Activated naive CD8-positive, alpha-beta T cell treated with anti-CD3 and anti-CD28 coated beads, Interleukin-2, amount 50 U/mL, for 24 hours (primary cell): ENCODE measurements at regions not wholly inside any gene's neighbourhood (a gene's known extent, or its start where the extent isn't known, plus 50 kb on each side); places are given as distances from the start of the nearest gene placed in this dataset.

ENCODE experiments used
- ATAC-seq: fragments of 150-1000 bp; cut with Tn5 transposase; one replicate; pipeline ENCODE4 v1.10.0; 2021
- DNase-seq: peaks from one replicate; pipeline ENCODE4 v3.0.0; 2021
- H3K27ac Mint-ChIP-seq: one replicate; pipeline ENCODE4 v1.8.0; 2021; ENCODE audit warnings: mild to moderate bottlenecking, mixed read lengths
- H3K27me3 Mint-ChIP-seq: one replicate; pipeline ENCODE4 v1.8.0; 2021; ENCODE audit warnings: mixed read lengths
- H3K36me3 Mint-ChIP-seq: one replicate; pipeline ENCODE4 v1.8.0; 2021; ENCODE audit warnings: low read depth, mixed read lengths
- H3K4me1 Mint-ChIP-seq: one replicate; pipeline ENCODE4 v1.8.0; 2021; ENCODE audit warnings: mixed read lengths
- H3K4me3 Mint-ChIP-seq: one replicate; pipeline ENCODE4 v1.8.0; 2021; ENCODE audit warnings: mild to moderate bottlenecking, moderate library complexity, mixed read lengths
- H3K9me3 Mint-ChIP-seq: one replicate; pipeline ENCODE4 v1.8.0; 2021; ENCODE audit warnings: mixed read lengths

DNA sequence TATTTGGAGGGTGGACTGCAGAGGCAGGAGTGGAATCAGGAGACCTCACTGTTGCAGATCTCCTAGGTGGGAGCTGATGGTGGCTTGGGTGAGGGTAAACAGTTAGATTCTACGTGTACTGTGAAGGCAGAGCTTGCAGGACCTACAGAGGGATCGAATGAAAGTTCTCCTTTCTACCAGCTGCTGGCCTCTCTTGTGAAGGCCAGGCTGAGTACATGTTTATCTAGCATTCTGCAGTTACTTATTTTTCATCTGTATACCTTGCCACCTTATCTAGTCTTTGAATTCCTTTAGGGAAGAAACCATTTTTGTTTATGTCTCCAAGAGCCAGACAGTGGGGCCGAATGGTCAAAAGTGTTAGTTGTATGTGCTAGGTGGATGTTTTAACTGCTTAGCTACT is 57.6 kb downstream of the PTTG1 start:
- Mint-ChIP-seq H3K4me3 (no peak overlapping the region), H3K27ac (peak overlapping the region; percentile 58), H3K4me1 (peaks cover 60% of the 10 kb centered on the region), H3K27me3 (no peaks in the 10 kb centered on the region), H3K36me3 (peaks cover 61% of the 10 kb centered on the region), H3K9me3 (no peaks in the 10 kb centered on the region)
- ATAC-seq (no peak), DNase-seq (no peak)

DNA sequence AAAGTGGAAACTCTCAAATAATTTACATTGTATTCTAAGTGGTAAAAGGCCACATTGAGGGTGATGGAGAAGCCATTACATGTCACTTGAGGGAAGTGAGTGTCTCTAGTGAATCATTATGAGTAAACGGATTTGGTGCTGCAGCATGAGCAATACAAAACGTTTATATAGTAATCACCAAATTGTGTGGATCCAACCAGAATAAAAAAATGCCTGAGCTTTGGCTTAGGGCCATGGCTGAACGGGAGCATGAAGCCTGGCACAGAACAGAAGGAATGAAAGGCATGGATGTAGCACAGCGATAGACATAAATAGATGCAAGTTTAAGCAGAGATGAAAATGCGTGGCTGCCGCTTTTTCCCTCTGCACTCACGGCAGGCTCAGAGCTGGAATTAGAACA is 58.3 kb downstream of the PTTG1 start:
- H3K36me3 Mint-ChIP-seq = peaks cover 63% of the 10 kb centered on the region
- no peak overlapping the region for H3K4me3 Mint-ChIP-seq
- peak overlapping the region; percentile 58 for H3K27ac Mint-ChIP-seq
- H3K4me1 Mint-ChIP-seq = peaks cover 62% of the 10 kb centered on the region
- H3K9me3 Mint-ChIP-seq = no peaks in the 10 kb centered on the region
- DNase-seq (no peak), ATAC-seq (no peak)
- H3K27me3 Mint-ChIP-seq = no peaks in the 10 kb centered on the region

DNA sequence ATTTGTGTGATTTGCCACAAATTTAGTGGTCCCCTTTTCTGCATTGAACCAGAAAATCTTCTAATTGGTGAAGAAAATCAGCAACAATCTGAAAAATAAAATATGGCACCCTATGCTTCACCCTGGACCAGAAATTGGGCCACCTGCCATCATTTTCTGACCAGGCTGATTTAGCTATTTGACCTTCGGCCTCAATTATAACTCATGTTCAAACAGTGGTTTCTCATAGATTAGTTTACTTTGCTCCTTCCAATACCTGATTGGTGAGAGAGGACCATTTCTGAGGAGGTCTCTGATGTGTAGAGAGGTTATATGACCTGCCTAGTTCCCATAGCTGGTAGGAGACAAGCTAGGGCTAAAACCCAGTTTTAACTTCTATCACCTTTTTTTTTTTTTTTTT is 59.0 kb downstream of the PTTG1 start:
- Mint-ChIP-seq H3K9me3 (no peaks in the 10 kb centered on the region), H3K36me3 (peaks cover 66% of the 10 kb centered on the region), H3K4me1 (peaks cover 60% of the 10 kb centered on the region)

DNA sequence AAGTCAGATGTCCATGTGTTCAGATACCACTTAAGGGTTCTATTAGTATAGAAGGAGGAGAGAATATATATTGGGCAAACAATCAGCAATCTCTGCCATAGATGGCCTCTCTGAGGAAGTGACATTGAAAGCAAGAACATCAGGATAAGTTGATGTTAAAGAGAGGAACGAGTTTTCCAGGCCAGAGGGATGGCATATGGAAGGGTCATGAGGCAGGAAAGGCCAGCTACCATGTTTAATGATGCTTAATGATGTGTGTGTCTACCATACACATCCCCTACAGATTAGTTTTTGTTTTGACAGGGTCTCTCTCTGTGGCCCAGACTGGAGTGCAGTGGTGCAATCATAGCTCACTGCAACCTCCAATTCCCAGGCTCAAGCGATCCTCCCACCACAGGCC is 63.0 kb downstream of the PTTG1 start:
- Mint-ChIP-seq H3K27me3 (no peaks in the 10 kb centered on the region), H3K27ac (peak overlapping the region; percentile 31), H3K4me1 (peaks cover 40% of the 10 kb centered on the region)

More for the DNA sequence above, 59.0 kb downstream of the PTTG1 start:
- H3K4me3 Mint-ChIP-seq = no peak overlapping the region
- DNase-seq (no peak), ATAC-seq (no peak)
- H3K27me3 Mint-ChIP-seq = no peaks in the 10 kb centered on the region
- no peak overlapping the region for H3K27ac Mint-ChIP-seq

DNA sequence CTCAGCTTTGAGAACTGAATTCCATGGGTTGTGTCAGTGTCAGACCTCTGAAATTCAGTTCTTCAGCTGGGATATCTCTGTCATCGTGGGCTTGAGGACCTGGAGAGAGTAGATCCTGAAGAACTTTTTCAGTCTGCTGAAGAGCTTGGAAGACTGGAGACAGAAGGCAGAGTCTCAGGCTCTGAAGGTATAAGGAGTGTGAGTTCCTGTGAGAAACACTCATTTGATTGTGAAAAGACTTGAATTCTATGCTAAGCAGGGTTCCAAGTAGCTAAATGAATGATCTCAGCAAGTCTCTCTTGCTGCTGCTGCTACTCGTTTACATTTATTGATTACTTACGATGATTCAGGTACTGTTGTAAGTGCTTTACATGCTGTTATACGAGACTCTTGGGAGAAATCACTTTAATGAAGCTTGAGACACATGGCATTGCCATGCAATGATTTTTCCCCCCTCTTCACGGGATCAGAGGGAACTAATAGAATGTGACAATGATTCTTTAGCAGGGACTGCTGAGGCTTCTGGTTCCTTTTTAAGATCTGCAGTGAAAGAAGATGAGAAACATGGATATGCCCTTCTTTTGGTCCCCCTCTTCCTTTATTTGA is 63.8 kb downstream of the PTTG1 start:
- no peak for ATAC-seq
- Mint-ChIP-seq H3K27ac (no peak overlapping the region), H3K4me1 (peaks cover 34% of the 10 kb centered on the region), H3K9me3 (no peaks in the 10 kb centered on the region), H3K36me3 (peaks cover 56% of the 10 kb centered on the region), H3K27me3 (no peaks in the 10 kb centered on the region), H3K4me3 (no peak overlapping the region)
- DNase-seq = no peak

More for the DNA sequence above, 63.0 kb downstream of the PTTG1 start:
- Mint-ChIP-seq H3K36me3 (peaks cover 60% of the 10 kb centered on the region), H3K9me3 (no peaks in the 10 kb centered on the region), H3K4me3 (no peak overlapping the region)
- no peak for DNase-seq
- no peak for ATAC-seq

DNA sequence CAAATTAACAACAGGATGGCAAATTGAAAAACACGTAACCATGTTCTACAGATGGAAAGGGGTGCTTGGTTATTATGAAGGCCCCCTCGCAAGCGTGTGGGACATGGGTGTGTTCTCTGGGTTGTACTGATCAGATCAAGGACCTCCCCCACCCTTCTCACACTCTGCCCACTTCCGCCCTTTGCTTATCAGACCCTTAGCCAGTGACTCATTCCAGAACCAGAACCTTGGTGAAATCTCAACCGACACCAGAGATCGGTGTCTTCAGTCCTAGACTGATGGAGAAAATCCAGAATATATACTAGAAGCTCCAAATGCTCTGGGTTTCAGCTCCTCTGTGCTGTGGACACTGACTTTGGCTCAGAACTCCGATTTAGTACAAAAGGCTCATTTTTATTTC is 64.9 kb downstream of the PTTG1 start:
- peak overlapping the region; percentile 52 for H3K27ac Mint-ChIP-seq
- no peaks in the 10 kb centered on the region for H3K9me3 Mint-ChIP-seq
- DNase-seq = no peak
- H3K36me3 Mint-ChIP-seq = peaks cover 56% of the 10 kb centered on the region
- H3K4me1 Mint-ChIP-seq = peaks cover 31% of the 10 kb centered on the region
- no peak overlapping the region for H3K4me3 Mint-ChIP-seq
- peak; percentile 75 for ATAC-seq
- no peaks in the 10 kb centered on the region for H3K27me3 Mint-ChIP-seq

DNA sequence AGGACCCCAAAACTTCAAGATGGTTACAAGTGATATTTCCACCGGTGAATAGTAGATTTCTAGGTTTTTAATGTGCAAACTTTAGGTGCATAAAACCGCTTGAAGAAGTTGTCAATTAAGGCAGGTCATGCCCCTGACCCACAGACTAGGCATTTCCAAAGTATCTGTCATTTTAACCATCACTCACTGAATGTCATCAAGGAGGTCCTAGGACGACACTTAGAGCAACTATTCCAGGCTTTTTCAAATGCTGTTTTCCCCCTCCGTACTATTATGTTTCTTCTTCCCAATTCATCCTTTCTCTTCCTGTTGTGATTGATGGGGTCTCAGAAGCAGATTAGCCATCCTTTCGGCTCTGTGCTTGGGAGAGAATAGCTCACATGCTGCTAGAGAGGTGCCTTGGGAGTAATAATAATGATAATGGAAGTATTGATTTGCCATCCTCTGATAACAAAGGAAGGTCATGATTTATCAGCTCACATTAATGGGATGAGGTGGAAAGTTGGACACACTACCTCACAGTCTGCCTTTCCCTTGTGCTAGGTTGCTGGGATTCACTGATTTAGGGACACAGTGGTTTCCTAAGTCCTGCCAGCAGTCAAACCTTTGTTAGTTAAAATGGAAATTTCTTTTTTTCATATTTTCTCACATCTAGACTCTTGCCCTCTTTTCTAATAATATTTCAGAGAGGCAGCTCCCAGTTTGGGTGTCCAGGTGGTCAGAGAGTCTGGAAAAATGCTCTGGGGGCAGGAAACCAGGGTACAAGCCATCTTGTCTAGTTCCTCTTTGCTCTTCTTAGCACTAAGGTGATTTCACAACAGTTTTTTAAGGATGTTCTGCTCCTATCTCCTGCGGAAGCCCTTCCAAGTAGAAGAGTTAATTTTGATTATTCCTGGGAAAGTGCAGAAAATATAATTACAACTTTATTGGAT is 67.0 kb downstream of the PTTG1 start:
- Mint-ChIP-seq H3K4me3 (no peak overlapping the region), H3K36me3 (peaks cover 41% of the 10 kb centered on the region), H3K9me3 (no peaks in the 10 kb centered on the region), H3K27ac (peak overlapping the region; percentile 6), H3K27me3 (no peaks in the 10 kb centered on the region), H3K4me1 (peaks cover 29% of the 10 kb centered on the region)
- no peak for DNase-seq
- ATAC-seq = no peak

DNA sequence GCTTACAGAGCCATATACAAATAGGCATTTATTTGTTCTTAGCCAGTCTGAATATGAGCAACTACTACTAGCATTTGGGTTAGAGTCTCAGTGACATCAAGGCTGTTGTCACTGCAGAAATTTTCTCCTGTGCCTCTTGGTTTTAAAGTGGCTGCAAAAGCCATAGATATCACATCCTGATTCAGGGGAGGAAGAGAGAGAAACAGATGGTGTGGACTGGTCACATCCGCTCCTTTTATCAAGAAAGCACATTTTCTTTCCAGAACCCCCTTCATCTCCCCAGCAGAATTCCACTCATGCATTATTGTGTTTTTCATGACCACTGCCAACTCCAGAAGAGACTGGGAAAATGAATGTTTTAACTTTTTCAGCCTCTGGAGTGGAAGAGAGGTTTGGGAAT is 69.8 kb downstream of the PTTG1 start:
- ATAC-seq (no peak), DNase-seq (no peak)
- Mint-ChIP-seq H3K36me3 (peaks cover 19% of the 10 kb centered on the region), H3K27me3 (no peaks in the 10 kb centered on the region), H3K9me3 (no peaks in the 10 kb centered on the region), H3K27ac (no peak overlapping the region), H3K4me1 (peaks cover 28% of the 10 kb centered on the region), H3K4me3 (no peak overlapping the region)

DNA sequence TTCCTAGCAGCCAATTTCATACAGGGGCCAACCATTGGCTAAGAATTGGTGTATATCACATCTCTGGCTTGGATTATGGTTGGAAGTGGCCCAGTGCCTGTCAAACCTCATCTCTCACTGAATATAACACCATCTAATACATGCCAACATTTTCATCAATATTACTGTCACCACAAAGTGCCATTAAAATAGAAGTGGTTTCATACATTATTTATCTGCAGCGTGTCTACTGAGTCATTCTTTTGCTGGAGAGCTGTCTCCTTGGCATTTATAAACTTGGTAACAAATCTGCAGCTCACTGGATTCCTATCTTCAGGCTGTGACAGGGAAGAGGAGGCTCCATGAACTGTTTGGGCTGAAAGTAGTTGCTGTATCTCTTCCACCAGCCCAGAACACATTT is 70.9 kb downstream of the PTTG1 start:
- no peaks in the 10 kb centered on the region for H3K9me3 Mint-ChIP-seq
- H3K36me3 Mint-ChIP-seq = peaks cover 10% of the 10 kb centered on the region
- no peak overlapping the region for H3K4me3 Mint-ChIP-seq
- no peak for DNase-seq
- H3K4me1 Mint-ChIP-seq = peaks cover 27% of the 10 kb centered on the region
- H3K27me3 Mint-ChIP-seq = no peaks in the 10 kb centered on the region
- H3K27ac Mint-ChIP-seq = no peak overlapping the region
- ATAC-seq = no peak

DNA sequence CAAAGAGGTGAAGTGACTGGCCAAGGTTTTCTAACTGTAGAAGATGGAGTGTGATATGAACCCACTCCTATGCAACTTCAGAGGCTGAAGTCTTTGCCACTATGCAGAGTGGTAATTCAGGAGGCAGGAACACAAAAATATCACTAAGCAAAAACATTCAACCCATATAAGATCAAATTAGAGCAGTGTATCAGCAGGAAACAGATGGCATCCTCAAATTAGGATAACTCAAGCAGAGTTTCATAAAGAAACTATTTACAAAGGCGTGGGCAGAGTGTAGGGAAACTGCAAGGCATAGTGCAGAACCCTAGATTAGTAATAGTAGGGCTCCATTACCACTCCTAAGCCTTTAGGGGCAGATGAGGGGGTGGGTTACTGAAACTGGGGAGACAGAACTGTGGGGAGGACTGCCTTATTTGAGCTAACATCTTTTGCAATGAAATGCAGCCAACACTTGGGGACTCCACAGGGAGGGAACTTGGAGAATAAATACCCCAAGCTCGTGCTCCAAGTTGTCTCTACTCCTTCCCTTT is 72.2 kb downstream of the PTTG1 start:
- Mint-ChIP-seq H3K36me3 (peaks cover 6% of the 10 kb centered on the region), H3K9me3 (no peaks in the 10 kb centered on the region), H3K4me3 (no peak overlapping the region), H3K4me1 (peaks cover 27% of the 10 kb centered on the region), H3K27me3 (no peaks in the 10 kb centered on the region), H3K27ac (no peak overlapping the region)
- no peak for DNase-seq
- peak; percentile 27 for ATAC-seq

DNA sequence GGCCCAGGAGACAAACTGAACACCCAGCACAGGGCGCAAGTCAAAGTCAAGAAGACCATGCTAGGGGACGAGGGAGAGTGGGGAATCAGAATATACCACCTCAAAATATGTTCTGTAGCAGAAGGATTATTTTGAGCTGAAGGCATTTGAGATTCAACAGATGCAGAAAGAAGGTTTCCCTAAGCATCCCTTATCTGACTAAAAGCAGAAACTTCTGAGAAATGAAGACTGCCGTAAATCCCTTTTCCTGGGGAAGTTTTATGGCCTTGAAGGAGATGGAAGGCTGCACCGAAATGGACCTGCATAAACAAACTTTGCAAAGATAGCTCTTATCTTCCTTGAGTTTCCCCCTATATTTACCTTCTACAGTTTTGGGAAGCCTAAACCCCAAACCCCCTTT is 72.8 kb downstream of the PTTG1 start:
- Mint-ChIP-seq H3K27me3 (no peaks in the 10 kb centered on the region), H3K9me3 (no peaks in the 10 kb centered on the region), H3K4me3 (no peak overlapping the region), H3K27ac (no peak overlapping the region), H3K4me1 (peaks cover 27% of the 10 kb centered on the region), H3K36me3 (peaks cover 7% of the 10 kb centered on the region)
- ATAC-seq (no peak), DNase-seq (no peak)

DNA sequence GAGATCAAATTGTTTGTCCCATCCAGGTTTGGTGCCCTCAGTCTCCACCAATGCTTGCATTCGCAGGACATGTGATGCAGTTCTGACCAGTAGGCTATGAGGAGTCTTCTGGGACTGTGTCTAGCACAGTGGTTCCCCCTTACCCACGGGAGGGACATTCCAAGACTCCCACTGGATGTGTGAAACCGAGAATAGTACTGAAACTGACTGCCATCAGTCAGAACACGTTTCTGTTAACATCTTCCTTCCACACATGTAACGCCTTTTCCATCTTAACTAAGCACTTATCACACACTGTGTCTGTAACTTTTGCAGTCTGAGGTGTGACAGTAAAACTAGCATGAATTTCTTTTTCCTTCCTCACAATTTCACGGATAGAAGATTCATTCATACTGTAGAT is 74.7 kb downstream of the PTTG1 start:
- H3K27me3 Mint-ChIP-seq = no peaks in the 10 kb centered on the region
- peaks cover 27% of the 10 kb centered on the region for H3K4me1 Mint-ChIP-seq
- peak; percentile 67 for ATAC-seq
- peak; percentile 12 for DNase-seq
- H3K4me3 Mint-ChIP-seq = peak overlapping the region; percentile 13
- peaks cover 3% of the 10 kb centered on the region for H3K36me3 Mint-ChIP-seq
- no peaks in the 10 kb centered on the region for H3K9me3 Mint-ChIP-seq
- peak overlapping the region; percentile 83 for H3K27ac Mint-ChIP-seq

DNA sequence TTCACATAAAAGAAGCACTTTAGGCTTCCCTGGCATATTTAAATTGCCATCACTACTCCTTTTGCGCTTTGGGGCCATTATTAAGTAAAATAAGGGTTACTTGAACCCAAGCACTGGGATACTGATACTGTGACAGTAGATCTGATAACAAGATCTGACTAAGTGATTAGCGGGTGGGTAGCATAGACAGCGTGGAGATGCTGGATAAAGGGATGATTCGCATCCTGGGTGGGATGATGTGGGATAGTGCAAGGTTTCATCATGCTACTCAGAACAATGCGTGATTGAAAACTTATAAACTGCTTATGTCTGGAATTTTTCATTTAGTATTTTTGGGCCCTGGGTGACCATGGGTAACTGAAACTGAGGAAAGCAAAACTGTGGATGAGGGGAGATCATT is 75.1 kb downstream of the PTTG1 start:
- Mint-ChIP-seq H3K4me1 (peaks cover 27% of the 10 kb centered on the region), H3K4me3 (peak overlapping the region; percentile 13), H3K27ac (peak overlapping the region; percentile 83)

DNA sequence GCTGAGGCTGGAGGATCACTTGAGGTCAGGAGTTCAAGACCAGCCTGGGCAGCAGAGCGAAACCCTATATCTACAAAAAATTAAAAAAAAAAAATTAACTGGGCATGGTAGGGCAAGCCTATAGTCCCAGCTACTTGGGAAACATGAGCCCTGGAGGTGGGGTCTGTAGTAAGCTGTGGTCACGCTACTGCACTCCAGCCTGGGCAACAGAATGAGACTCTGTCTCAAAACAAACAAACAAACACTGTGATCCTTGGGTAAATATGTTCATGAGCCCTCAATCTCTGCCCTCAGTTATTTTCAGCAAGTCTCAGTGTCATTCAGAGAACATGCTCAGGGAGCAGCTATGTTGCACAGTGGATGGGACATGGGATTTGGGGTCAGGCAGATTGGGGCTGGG is 76.2 kb downstream of the PTTG1 start:
- Mint-ChIP-seq H3K9me3 (no peaks in the 10 kb centered on the region), H3K4me1 (peaks cover 27% of the 10 kb centered on the region), H3K4me3 (no peak overlapping the region), H3K27me3 (no peaks in the 10 kb centered on the region), H3K27ac (no peak overlapping the region), H3K36me3 (peaks cover 3% of the 10 kb centered on the region)
- DNase-seq = no peak
- ATAC-seq = no peak

More for the DNA sequence above, 75.1 kb downstream of the PTTG1 start:
- DNase-seq (peak; percentile 16), ATAC-seq (peak; percentile 87)
- no peaks in the 10 kb centered on the region for H3K9me3 Mint-ChIP-seq
- no peaks in the 10 kb centered on the region for H3K27me3 Mint-ChIP-seq
- H3K36me3 Mint-ChIP-seq = peaks cover 3% of the 10 kb centered on the region
